ENCODE measurements at regions not wholly inside any gene's neighbourhood (a gene's known extent, or its start where the extent isn't known, plus 50 kb on each side); places are given as distances from the start of the nearest gene placed in this dataset.

GRCh38 chr17:15894913-15895658 is 49.8 kb upstream of the ADORA2B start:
- no peak for TF ChIP-seq POLR2A (IDR thresholded peaks at IDR 0.05)
- TF ChIP-seq CTCF (IDR thresholded peaks at IDR 0.05), result no peak

All from tibial nerve (tissue), 3 donors.